ENCODE measurements at regions not wholly inside any gene's neighbourhood (a gene's known extent, or its start where the extent isn't known, plus 50 kb on each side); places are given as distances from the start of the nearest gene placed in this dataset.

GRCh38 chr1:66443793-66444192 lies 90.2 kb upstream of the SGIP1 start (continued):
- no peak for TF ChIP-seq CHD7 (IDR thresholded peaks at IDR 0.05; ENCODE audit: insufficient replicate concordance, low read length)
- TF ChIP-seq ATF2 (IDR thresholded peaks at IDR 0.05; ENCODE audit: low read length) = no peak
- no peak for TF ChIP-seq MAX (IDR thresholded peaks at IDR 0.05)
- TF ChIP-seq SP2 (IDR thresholded peaks at IDR 0.05; ENCODE audit: low read length) = no peak
- no peak for TF ChIP-seq YY1 (IDR thresholded peaks at IDR 0.05; ENCODE audit: low read depth, low read length)
- TF ChIP-seq TAF7 (optimal IDR thresholded peaks at IDR 0.05; ENCODE audit: borderline replicate concordance, low read depth, low read length) = no peak
- no peak for TF ChIP-seq CEBPB (IDR thresholded peaks at IDR 0.05; ENCODE audit: low read depth, low read length)
- no peak for TF ChIP-seq SAP30 (IDR thresholded peaks at IDR 0.05; ENCODE audit: insufficient read depth, insufficient replicate concordance, low read length)
- no peak for TF ChIP-seq CBX5 (IDR thresholded peaks at IDR 0.05; ENCODE audit: low read depth, low read length)
- TF ChIP-seq SUZ12 (IDR thresholded peaks at IDR 0.05; ENCODE audit: low read length) = no peak

Data from H1 (cell line).